HUDEP-2 (cell line): ENCODE measurements at regions not wholly inside any gene's neighbourhood (a gene's known extent, or its start where the extent isn't known, plus 50 kb on each side); places are given as distances from the start of the nearest gene placed in this dataset.

Source experiments
- DNase-seq, 76 experiments: peaks; one replicate each; lab custom pipeline; 2025; ENCODE audit not compliant: unreplicated experiment in 76 of 76; lab: John Stamatoyannopoulos, UW

GRCh38 chr9:28158451-28158850 lies 585.2 kb upstream of the C9orf72 start:
- DNase-seq: no peak

DNA sequence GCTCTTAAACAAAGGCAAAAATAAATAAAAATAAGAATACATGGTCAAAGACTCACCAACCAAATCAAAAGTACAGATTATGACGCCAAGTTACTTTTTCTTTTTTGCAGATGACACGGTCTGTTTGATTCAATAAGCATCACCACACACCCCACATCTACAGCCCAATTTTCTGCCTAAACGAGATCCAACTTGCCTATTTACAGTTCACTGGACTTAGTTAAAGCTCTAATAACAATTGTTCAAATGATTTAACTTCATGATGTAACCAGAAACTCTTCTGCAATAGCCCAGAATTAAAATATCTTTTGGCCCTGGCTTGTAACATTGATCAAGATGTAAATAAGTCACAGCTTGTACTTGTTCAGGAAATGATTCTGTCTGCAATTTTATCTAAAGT lies 590.3 kb upstream of the C9orf72 start:
- DNase-seq: no peak

- DNase-seq: no peak
These were observed 592.9 kb upstream of the C9orf72 start for GRCh38 chr9:28166179-28166578.

DNA sequence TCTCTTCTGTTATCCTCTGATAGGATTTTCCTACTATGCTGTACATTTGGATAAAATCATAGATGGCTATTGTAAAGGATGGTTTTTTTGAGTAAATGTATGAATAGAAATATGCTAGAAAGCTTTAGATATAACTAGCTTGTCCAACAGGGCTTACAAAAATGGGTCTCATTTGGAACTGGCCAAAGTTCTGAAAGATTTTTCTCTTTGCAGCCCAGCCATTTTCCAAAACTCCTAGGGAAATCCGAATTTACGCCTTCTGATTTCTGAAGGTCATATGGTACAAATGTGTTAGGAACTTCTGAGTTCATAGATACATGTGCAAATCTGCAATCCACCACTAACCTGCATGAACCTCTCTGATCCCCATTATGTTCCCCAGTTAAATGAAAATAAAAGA lies 603.9 kb upstream of the C9orf72 start:
- no peak for DNase-seq

GRCh38 chr9:28177925-28178324 lies 604.6 kb upstream of the C9orf72 start:
- DNase-seq: no peak

DNA sequence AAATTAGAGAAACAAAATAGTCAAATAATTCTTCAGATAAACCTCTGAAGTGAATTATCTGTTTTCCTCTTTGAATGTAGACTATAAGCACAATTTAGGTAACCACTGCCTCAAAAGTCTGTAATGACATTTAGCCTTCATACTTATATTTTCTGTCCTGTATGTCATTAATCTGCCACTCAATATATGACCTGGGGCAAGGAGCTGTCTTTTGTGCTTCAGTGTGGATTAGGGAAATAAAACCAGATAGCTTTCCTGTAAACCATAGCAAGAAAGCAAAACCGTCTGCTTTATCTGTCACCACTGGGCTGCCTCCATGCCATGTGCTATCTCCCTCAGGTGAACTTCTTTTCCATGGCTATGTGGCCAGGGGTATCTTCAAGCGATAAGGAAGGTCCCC lies 606.6 kb upstream of the C9orf72 start:
- DNase-seq: no peak

- DNase-seq: no peak
These were observed 617.7 kb upstream of the C9orf72 start for GRCh38 chr9:28190981-28191380.

GRCh38 chr9:28197653-28198052 lies 624.4 kb upstream of the C9orf72 start:
- DNase-seq: no peak

- DNase-seq: no peak
These were observed 629.8 kb upstream of the C9orf72 start for GRCh38 chr9:28203036-28203435.

DNA sequence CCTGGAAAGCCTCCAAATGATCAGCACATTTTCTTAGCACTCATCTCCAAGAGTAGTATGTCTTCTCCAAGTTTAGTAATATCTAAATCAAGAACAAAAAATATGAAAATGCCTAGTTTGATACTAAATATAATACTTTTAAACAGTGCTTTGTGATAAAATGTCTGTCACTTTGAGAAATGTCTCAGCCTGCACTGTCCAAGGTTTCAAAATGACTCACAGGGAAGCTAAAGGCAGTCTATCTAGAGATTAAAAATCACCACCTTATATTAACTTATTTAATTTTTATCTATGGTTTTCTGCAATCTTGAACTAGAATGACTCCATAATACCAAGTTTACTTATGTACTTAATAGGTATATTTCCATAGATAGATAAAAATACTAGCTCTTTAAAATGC lies 633.0 kb upstream of the C9orf72 start:
- DNase-seq: no peak

GRCh38 chr9:28207657-28208056 lies 634.4 kb upstream of the C9orf72 start:
- DNase-seq: no peak

DNA sequence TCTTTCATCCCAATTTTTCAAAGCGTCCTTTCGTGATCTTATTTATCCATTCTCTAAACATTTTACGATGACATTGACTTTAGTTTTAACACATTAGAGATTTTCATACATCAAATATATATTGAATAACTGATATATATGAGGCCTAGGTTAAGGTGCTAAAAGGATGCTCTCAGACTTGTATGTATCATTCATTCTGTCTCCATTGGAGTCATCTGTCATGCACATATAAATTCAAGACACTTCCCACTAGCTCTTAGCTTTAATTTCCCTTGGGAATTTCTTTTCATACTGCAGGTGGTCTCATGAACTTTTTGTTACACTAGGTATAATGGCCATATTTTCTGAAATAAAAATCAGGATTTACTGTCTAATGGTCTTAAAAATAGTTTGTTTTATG lies 635.8 kb upstream of the C9orf72 start:
- no peak for DNase-seq

- DNase-seq: no peak
These were observed 639.7 kb upstream of the C9orf72 start for GRCh38 chr9:28212979-28213378.

- no peak for DNase-seq
These were observed 642.4 kb upstream of the C9orf72 start for GRCh38 chr9:28215536-28216299.

DNA sequence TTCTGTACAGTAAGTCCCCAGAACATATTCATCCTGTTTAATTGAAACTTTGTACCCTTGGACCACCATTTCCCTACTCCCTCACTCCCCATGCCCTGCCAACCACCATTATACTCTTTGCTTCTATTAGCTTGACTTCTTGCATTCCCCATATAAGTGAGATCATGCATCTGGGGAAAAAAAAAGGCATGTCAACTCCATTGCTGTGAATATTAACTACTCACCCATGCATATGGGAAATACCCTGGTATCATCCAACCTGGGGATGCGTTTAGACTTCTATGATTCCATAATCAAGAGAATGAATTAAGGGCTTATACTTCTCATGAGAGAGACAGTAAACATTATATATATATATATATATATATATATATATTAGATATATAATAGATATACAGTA lies 659.4 kb upstream of the C9orf72 start:
- DNase-seq: no peak

GRCh38 chr9:28234133-28234893 lies 661.0 kb upstream of the C9orf72 start:
- no peak for DNase-seq

DNA sequence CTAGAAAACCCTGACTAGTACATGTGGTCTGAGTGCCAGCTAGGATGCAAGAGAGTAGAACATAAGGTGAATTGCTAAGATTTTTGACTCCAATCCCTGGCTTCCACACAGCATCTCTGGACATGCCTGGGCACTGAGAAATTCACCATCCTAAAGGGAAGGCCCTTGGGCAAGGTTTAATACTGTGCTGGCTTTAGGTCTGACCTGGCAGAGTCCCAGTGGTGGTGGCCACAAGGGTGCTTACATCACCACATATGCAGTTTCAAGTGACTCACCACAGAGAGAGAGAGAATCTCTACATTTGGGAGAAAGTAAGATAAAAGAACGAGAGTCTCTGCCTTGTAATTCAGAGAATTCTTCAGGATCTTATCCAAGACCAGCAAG lies 661.6 kb upstream of the C9orf72 start:
- no peak for DNase-seq

DNA sequence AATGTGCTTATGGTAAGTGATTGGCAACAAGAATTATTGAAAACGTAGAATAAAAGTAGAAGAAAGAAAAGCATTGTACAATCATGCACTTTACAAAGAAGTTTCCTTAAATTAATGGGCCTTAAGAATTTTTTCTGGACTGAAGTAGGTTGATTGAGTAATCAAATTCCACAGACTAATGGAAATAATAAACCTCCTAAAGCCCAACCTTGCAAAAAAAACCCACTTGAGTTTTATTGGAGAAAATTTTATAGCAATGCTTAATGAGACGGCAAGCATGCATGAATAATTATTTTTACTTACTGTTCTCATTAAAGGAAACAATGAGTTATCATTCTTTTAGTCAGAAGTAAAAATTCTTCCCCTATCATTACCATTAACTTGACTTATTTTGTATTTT lies 676.1 kb upstream of the C9orf72 start:
- no peak for DNase-seq

DNA sequence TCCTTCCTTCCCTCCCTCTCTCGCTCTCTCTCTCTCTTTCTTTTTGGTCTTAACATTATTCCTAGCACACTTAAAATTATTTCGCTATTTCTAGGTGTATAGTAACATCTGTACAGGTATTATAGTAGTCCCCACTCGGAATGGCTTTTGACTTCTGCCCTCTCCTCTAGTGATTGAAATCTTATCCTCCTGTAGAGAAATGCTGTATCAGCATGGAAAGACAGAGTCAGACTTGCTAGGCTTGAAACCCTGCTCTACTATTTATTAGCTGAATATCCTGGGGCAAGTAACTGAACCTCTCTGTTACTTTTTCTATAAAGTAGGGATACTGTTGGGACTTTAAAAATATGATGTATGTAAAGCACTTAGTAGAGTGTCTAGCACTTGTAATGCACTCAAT lies 681.9 kb upstream of the C9orf72 start:
- no peak for DNase-seq

- no peak for DNase-seq
These were observed 687.0 kb upstream of the C9orf72 start for GRCh38 chr9:28260330-28260729.

- no peak for DNase-seq
These were observed 691.1 kb upstream of the C9orf72 start for GRCh38 chr9:28264368-28264767.

GRCh38 chr9:28267351-28267750 lies 694.1 kb upstream of the C9orf72 start:
- DNase-seq: no peak
